GM13977 (cell line): ENCODE measurements at regions not wholly inside any gene's neighbourhood (a gene's known extent, or its start where the extent isn't known, plus 50 kb on each side); places are given as distances from the start of the nearest gene placed in this dataset.

Experiments used
- DNase-seq: peaks from one replicate; pipeline ENCODE4 v3.0.0; 2012; ENCODE audit warnings: low spot score
- CTCF ChIP-seq: IDR thresholded peaks from 2 replicates; pipeline ENCODE4 v1.5.1; 2012; ENCODE audit warnings: mild to moderate bottlenecking, control low read depth; ENCODE audit not compliant: insufficient read depth; ENCODE audit errors: extremely low read depth, missing control alignments
- in situ Hi-C: fragments of 300-500 bp; cut with MboI; formaldehyde crosslinking; loops from one replicate; pipeline ENCODE4 v1.12.0; 2022; ENCODE audit warnings: low sequenced_read_pairs, low pct_unique_long_range_greater_than_20kb, mixed read lengths, inconsistent platforms; ENCODE audit not compliant: unreplicated experiment

- in situ Hi-C loops: no loop called here
- DNase-seq: no peak
- no peak for TF ChIP-seq CTCF
These were observed 688.7 kb downstream of the TUSC7 start for GRCh38 chr3:117398141-117398899.

GRCh38 chr3:117399311-117400078 is 689.9 kb downstream of the TUSC7 start:
- no peak for DNase-seq
- in situ Hi-C loops: no loop called here
- no peak for TF ChIP-seq CTCF

GRCh38 chr3:117400303-117400702 is 690.7 kb downstream of the TUSC7 start:
- in situ Hi-C loops: no loop called here

GRCh38 chr3:117404141-117404540 is 694.6 kb downstream of the TUSC7 start:
- TF ChIP-seq CTCF: no peak
- DNase-seq: no peak
- in situ Hi-C loops: no loop called here

More at GRCh38 chr3:117400303-117400702, 690.7 kb downstream of the TUSC7 start:
- TF ChIP-seq CTCF: no peak
- DNase-seq: no peak

- in situ Hi-C loops: no loop called here
- no peak for DNase-seq
- no peak for TF ChIP-seq CTCF
These were observed 695.2 kb downstream of the TUSC7 start for GRCh38 chr3:117404730-117405129.

GRCh38 chr3:117405359-117405758 is 695.8 kb downstream of the TUSC7 start:
- in situ Hi-C loops: no loop called here
- no peak for TF ChIP-seq CTCF
- no peak for DNase-seq
